Fibroblast of skin of left quadriceps (primary cell): ENCODE measurements at regions not wholly inside any gene's neighbourhood (a gene's known extent, or its start where the extent isn't known, plus 50 kb on each side); places are given as distances from the start of the nearest gene placed in this dataset.
"Not testable (repeated sequence)": the region's sequence is repeated elsewhere in the genome, so short reads cannot be mapped to it uniquely, and the experiment has no call there.

Experiments used
- DNase-seq, 2 experiments: peaks; one replicate each; pipeline ENCODE4 v3.0.0-alpha.2; 2013; ENCODE audit warnings: low read depth in 2 of 2

DNA sequence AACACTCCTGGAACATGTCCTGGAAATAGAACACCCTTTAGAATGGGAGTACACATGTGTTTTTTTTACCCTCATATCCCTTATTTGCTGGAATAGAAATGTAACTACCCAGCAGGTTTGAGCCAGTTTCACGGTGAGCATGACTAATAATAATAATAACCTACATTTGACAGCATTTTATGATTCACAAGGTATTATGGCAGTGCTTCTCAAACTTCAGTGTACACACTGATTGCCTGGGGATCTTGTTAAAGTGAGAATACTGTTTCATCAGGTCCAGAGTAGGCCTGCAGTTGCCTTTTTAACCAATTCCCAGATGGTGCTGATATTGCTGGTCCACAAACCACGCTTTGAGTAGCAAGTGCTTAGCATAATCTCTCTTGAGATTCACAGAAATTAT lies 63.9 kb downstream of the NFKBIZ start:
- DNase-seq = no peak

DNA sequence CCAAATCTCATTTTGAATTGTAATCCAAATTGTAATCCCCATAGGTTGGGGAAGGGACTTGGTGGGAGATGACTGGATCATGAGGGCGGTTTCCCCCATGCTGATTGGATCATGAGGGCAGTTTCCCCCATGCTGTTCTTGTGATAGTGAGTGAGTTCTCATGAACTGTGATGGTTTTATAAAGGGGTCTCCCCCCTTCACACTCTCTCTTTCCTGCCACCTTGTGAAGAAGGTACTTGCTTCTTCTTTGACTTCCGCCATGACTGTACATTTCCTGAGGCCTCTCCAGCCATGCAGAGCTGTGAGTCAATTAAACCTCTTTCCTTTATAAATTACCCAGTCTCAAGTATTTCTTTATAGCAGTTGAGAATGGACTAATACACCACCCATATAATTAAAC lies 68.4 kb downstream of the NFKBIZ start:
- DNase-seq = not testable (repeated sequence)

DNA sequence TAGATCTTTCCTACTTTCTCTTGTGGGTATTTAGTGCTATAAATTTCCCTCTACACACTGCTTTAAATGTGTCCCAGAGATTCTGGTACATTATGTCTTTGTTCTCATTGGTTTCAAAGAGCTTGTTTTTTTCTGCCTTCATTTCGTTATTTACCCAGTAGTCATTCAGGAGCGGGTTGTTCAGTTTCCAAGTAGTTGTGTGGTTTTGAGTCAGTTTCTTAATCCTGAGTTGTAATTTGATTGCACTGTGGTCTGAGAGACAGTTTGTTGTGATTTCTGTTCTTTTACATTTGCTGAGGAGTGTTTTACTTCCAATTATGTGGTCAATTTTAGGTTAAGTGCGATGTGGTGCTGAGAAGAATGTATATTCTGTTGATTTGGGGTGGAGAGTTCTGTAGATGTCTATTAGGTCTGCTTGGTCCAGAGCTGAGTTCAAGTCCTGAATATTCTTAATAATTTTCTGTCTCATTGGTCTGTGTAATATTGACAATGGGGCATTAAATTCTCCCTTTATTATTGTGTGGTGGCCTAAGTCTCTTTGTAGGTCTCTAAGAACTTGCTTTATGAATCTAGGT lies 72.9 kb downstream of the NFKBIZ start:
- DNase-seq = not testable (repeated sequence)

DNA sequence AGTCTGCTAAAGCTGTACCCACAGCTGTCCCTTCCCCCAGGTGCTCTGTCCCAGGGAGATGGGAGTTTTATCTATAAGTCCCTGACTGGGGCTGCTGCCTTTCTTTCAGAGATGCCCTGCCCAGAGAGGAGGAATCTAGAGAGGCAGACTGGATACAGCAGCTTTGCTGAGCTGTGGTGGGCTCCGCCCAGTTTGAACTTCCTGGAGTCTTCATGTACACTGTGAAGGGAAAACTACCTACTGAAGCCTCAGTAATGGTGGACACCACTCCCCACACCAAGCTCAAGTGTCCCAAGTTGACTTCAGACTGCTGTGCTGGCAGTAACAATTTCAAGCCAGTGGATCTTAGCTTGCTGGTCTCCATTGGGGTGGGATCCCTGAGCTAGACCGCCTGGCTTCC lies 75.3 kb downstream of the NFKBIZ start:
- DNase-seq = not testable (repeated sequence)

DNA sequence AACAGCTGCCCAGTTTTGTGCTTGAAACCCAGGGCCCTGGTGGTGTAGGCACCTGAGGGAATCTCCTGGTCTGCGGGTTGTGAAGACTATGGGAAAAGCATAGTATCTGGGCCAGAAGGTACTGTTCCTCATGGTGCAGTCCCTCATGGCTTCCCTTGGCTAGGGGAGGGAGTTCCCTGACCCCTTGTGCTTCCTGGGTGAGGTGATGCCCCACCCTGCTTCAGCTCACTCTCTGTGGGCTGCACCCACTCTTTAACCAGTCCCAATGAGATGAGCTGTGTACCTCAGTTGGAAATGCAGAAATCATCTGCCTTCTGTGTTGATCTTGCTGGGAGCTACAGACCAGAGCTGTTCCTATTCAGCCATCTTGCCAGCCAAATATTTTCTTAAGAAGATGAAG lies 75.8 kb downstream of the NFKBIZ start:
- DNase-seq = not testable (repeated sequence)

- DNase-seq = no peak
Measured at GRCh38 chr3:101925564-101925963, 76.2 kb downstream of the NFKBIZ start.

DNA sequence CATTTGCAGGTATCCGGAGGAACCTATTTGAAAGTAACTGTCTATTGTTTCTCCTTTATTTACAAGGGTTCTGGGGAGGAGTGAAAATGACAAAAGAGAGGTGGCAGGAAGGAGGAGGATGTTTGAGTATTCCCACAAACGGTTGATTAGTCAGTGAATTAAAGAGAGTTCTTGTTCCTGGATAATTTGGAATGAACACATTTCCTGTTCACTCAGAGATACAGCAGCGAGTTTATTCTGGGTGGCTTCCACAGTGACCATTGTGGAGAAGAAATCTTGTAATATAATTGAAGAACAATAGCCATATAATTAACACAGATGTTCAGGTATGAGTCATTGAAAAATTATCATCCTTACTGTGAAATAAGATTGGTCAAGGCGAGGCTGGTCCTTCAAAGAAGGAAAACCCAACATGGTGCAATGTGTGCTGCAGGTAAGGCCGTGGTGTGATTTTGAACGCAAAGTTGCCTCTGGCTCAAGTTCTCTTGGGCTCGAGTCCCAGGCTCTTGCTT lies 77.3 kb downstream of the NFKBIZ start:
- no peak for DNase-seq

- DNase-seq = no peak
Measured at GRCh38 chr3:101928890-101929289, 79.6 kb downstream of the NFKBIZ start.

- DNase-seq = no peak
Measured at GRCh38 chr3:101931081-101931480, 81.8 kb downstream of the NFKBIZ start.

DNA sequence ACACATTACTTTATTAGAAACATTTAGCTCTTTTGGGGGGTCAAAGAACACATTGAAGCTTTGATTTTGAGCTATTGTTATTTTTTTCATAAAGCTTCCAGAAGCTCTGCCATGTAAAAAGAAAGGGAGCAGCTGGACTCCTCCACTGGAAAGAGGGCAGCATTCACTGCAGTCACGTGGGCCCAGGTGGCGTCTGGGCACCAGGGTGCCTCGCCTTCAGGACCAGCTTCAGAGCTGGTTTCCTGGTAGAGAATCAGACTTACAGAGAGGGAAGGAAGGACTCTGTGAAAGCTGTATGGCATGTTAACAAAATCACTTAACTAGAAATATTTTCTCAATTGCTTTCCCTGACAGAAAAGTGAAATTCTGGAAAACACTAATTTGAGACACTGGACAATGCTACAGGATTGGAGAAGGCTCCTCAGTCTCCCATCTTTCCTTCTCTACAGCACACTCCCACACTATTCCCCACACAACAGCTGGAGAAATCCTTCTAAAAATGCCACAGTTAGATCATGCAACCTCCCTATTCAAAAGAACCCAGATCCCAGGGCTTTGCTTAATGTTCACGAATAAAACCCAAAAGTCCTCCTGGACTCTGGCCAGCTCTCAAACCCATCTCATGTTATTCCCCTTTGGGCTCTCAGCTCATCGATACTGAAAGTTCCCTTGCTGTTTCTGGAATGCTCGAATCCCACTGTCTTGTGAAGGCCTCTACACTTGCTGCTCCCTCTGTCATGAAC lies 83.2 kb downstream of the NFKBIZ start:
- no peak for DNase-seq

DNA sequence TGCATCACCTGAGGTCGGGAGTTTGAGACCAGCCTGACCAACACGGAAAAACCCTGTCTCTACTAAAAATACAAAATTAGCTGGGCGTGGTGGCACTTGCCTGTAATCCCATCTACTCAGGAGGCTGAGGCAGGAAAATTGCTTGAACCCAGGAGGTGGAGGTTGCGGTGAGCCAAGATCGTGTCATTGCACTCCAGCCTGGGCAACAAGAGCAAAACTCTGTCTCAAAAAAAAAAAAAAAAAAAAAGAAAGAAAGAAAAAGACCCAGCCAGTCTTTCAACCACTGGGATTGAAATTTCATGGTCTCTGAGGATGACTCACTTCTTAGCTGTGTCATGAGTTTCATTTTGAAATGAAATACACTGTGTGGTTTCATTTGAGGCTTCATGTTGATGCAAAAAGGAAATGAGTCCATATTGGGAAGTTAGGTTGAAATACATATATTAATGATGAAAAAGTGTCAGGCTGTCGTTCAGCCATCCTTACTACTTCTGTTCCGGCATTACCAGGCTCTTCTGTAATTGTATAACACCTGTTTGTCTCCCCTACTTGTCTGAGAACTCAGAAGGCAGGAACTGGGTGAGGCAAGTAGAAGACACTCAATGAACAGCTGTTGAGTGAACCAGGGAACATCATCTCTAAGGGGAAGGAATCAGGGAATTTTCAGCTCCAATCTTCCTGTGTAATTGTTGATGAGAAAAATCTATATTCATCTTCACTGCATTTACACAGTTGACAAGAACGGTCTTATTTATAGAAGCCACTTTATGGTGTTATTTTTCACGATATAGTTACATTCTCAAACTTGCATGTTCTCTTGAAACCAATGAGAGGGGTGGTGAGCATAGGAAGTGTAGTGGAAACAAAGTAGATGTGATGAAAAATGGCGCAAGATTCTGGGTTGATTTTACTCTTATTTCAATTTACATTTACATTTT lies 87.4 kb downstream of the NFKBIZ start:
- peak; percentile 85 for DNase-seq

DNA sequence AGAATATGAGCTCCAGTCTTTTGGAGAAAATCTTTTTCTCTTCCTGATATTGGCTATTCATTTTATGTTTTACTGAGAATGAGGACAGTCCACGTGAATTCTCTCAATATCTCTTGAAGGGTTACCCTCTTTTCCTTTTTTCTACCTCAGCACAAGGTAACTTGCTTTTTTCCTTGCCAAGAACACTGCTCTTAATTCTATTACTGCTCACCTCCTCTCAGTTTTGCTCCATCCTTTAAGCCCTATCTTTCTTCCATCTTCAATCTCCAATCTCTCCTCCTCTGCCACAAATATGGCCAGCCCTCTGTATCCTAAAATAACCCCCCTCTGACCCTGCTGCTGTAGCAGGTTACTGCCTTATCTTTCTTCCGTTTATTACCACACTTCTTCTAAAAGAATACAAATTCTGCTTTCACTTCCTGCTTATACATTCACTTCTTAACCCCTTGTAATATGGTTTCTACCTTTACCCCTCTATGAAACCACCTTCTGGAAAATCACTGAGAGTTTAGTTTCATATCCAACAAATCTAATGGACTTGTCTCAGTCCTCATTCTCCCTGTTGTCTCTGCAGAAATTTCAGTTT lies 89.0 kb downstream of the NFKBIZ start:
- DNase-seq = no peak

DNA sequence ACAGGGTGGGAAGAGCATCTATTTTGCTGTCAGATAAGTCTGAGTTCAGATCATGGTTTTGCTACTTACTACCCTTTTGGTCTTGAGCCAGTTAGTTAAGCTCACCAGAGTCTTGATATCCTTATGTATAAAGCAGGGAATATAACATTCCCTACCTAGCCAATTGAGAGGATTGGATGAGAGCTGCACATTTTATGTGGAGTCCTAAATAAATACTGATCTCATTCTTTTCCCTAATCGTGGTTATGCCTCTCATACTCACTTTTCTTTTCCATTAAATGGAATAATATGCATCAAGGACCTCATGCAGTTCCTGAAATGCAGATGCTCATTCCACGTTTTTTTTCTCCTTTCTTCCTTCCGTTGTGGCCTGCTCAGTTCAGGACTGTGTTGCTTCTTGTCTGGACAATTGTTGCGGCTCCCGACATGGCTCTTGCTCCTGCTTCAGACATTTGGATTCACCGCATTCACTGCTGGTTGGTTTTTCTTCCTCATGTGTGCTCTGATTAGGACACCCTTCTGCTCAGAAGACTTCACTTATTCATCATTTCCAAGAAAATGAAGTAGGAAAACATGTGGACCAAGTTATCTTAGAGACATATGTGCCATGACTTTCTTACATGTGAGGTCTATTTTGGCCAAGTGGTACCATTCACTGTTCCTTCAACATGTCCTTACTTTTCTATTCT lies 90.2 kb downstream of the NFKBIZ start:
- no peak for DNase-seq

DNA sequence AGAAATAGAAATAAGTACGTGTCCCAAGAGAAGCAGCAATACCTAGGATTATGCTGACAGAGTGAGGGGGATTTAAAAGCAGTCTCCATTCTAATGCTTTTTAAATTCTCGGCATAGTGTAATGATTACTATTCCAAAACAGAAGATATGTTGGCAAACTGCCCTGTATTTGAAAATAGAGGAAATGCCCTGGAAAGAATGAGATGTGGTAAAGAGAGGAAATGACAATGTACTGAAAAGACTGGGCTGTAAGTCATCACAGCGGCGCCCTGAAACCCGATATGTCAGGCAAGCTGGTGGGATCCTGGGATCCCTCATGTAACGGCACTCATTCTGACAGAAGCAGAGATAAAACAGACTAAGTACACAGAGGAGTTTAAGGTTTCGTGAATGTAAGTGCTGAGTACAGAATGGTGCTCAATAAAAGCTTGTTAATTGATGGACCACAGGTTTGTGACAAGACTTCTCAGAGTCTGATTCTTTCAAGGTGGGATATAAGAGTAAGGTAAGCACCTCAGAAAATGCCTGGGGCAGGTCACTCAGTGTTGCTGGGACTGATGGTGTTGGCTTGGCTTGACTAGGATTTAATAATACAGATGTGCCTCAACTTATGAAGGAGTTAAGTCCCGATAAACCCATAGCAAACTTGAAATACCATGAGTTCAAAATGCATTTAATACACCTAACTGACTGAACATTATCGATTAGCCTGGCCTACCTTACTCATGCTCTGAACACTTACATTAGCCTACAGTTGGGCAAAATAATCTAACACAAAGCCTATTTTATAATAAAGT lies 91.4 kb downstream of the NFKBIZ start:
- DNase-seq = peak; percentile 99

- peak in 1 of 2 experiments; percentile 16 for DNase-seq
Measured at GRCh38 chr3:101941318-101942040, 92.2 kb downstream of the NFKBIZ start.

DNA sequence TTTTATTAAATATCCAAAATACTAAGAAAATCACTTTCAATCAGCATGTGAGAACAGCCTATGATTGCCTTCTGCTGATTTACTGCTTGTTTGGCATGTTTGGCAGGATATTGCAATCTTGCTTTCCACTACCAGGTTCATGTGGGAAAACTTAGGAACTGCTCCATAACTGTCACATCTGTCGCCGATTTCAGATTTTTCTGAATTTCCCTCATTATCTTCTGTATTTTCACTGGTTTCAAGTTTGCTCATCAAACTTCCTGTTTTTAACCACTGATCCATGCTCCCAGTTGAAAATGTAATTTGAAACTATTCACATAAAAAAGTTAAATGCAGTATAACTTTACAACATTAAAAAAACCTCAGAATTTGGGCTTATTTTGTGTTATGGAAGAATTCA lies 93.0 kb downstream of the NFKBIZ start:
- peak in 1 of 2 experiments; percentile 20 for DNase-seq

GRCh38 chr3:101943029-101943428 lies 93.7 kb downstream of the NFKBIZ start:
- no peak for DNase-seq

DNA sequence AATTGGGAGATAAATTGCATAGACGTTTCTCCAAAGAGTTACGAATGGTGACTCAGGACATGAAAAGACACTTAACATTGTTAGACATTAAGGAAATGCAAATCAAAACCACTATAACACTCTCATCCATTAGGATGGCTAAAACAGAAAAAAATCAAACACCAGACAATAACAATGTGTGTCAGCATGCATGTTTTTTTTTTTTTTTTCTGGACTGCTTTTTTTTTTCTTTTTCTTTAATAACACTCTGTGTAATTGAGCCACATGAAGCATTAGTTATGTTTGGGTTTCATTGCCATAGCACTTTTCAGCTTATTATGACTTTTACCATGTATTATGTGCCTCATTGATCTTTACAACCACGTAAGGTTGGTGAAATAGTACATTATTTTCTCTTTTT lies 95.0 kb downstream of the NFKBIZ start:
- no peak for DNase-seq

DNA sequence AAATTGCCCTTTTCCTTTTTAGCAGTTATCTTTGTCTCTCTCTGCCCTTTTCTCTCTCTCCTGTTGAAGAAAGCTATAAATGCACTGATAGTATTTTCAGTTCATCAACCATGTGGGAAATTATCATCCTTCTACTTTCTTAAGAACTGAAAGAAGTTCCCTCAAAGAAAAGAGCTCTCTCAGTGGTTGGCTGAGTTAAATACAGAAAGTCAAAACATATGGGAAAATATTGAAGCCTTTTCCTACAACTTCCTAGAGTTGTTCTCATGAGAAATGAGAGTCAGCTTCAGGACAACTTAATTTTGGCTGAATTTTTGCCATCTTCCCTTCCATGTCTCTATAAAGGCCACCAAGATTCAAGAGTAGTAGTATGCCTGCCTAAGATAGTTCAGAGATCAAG lies 96.7 kb downstream of the NFKBIZ start:
- DNase-seq = no peak

DNA sequence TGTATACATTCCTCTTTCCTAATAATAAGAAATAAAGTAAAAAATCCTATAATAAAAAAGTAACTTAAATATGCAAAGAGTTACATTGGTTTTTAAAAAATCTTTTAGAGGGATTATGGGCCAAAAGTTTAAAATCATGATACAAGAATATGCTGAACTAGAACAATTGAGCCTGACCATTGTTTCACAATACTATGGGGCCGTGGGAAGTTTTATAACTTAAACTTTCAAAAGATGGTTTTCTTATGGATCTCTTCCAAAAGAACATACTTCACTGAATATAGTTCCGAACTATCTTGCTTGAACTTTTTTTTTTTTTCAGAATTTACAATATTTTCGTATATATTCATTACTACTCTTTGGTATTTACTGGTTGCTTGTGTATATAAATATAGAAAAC lies 97.6 kb downstream of the NFKBIZ start:
- no peak for DNase-seq
